Adrenal gland (tissue), 9 donors: ENCODE measurements at regions not wholly inside any gene's neighbourhood (a gene's known extent, or its start where the extent isn't known, plus 50 kb on each side); places are given as distances from the start of the nearest gene placed in this dataset.

Source experiments
- DNase-seq, 7 donors: peaks; one replicate each; pipeline ENCODE4 v3.0.0-alpha.2; 2019 to 2020
- H3K27ac ChIP-seq, 5 donors: fragments of 200-600 bp; sonication (generic) in 4 of 5; 1 replicate in 3 of 5; 2 replicates in 2 of 5; pipeline versions ENCODE4 v1.5.1 to v1.8.0; 2016 to 2020; ENCODE audit warnings: mild to moderate bottlenecking in 1 of 5
- H3K27me3 ChIP-seq: fragments of 200-600 bp; 2 replicates; pipeline ENCODE4 v1.8.0; 2021
- H3K36me3 ChIP-seq, 2 donors: fragments of 200-600 bp; replicated peaks in 1 of 2; 1 replicate in 1 of 2; 2 replicates in 1 of 2; pipeline versions ENCODE4 v1.5.1 to v1.8.0; 2018 to 2022
- H3K4me1 ChIP-seq, 2 donors: fragments of 200-600 bp; replicated peaks in 1 of 2; 1 replicate in 1 of 2; 2 replicates in 1 of 2; pipeline versions ENCODE4 v1.5.1 to v1.8.0; 2018 to 2021
- H3K4me3 ChIP-seq, 4 donors: fragments of 200-600 bp; sonication (generic) in 3 of 4; one replicate each; pipeline ENCODE4 v1.5.1; 2016 to 2018
- H3K9me3 ChIP-seq, 3 donors: fragments of 200-600 bp; sonication (generic) in 1 of 3; replicated peaks in 1 of 3; 1 replicate in 2 of 3; 2 replicates in 1 of 3; pipeline versions ENCODE4 v1.5.1 to v1.8.0; 2016 to 2021
- CTCF ChIP-seq, 6 experiments: fragments of 450-650 bp in 4 of 6; fragments of 200-600 bp in 2 of 6; sonication (generic) in 1 of 6; IDR thresholded peaks; 1 replicate in 5 of 6; 2 replicates in 1 of 6; pipeline versions ENCODE4 v1.5.1 to v1.8.0; 2016 to 2021; ENCODE audit warnings: antibody characterized with exemption in 6 of 6, mild to moderate bottlenecking in 2 of 6, moderate library complexity in 1 of 6
- POLR2A ChIP-seq, 2 donors: fragments of 450-650 bp; IDR thresholded peaks; one replicate each; pipeline ENCODE4 v1.6.1; 2017; ENCODE audit warnings: antibody characterized with exemption in 2 of 2, mild to moderate bottlenecking in 2 of 2, moderate library complexity in 1 of 2
- WGBS, 4 donors: extraction: QIAGEN DNeasy Blood & Tissue Kit in 2 of 4; methylation state at CpG; one replicate each; pipeline versions ENCODE4 v1.1.5 to v1.1.7; 2013 to 2017; 5-methylcytosine and 5-hydroxymethylcytosine counted together
- intact Hi-C, 2 donors: fragments of 100-400 bp; cut with DNase I; formaldehyde crosslinking; loops; one replicate each; pipeline versions ENCODE4 v1.14.1 to v1.15.0; 2022 to 2023
- donor health status: healthy with polysubstance abuse.
- donor health status: Bipolar disorder and iron deficiency.
- donor health status: DM: yes; HTN: yes; CAD: no.
- donor health status: DM: no; HTN: no; CAD: no.
- donor health status: DM: no; HTN: no; CAD: no.

DNA sequence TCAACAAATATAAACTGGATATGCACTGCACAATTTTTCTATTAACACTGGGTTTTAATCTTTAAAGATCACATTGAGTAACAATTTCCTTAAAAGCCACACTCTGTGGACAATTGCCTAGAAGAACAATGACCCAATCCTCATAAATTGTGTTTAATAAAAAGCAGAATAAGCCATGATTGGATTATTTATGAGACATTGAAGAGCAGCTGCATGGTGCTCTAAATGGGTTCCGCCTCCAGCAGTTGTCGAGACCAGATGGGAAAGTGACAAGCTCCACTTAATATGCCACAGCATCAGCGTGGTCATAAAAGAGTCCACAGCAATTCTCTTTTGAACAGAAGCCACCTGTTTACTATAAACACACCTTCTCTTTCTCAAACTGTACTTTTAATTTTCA lies 635.2 kb upstream of the FRG1 start:
- no peaks in the 10 kb centered on the region for H3K36me3 ChIP-seq
- intact Hi-C loops, result no loop called here
- no peaks in the 10 kb centered on the region for H3K27me3 ChIP-seq
- TF ChIP-seq CTCF (IDR thresholded peaks at IDR 0.05), result no peak
- WGBS, 4 donors, result 66 to 74% (median 72%) methylated on average over 3 of the region's 3 CpGs
- H3K4me3 ChIP-seq, result no peak overlapping the region
- no peak overlapping the region for H3K27ac ChIP-seq
- no peaks in the 10 kb centered on the region for H3K9me3 ChIP-seq
- no peak for DNase-seq
- peaks cover 0 to 3% of the 10 kb centered on the region in 2 donors for H3K4me1 ChIP-seq

DNA sequence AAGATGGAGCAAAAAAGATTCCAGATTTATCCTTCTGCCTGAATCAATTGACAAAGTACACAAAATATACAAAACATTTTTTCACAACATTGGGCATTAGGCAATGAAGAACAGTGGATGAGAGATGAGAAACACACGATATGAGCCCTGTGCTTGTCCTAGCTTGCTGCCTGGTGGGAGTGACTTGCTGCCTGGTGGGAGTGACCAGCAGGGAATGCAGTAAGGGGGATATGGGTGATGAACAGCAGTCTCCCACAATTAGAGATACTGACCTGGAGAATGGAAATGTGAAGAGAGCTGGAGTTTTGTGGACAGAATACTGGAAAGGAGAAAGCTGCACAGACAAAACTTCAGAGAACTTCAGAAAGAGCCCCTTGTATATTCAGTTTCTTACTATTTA lies 629.4 kb upstream of the FRG1 start:
- intact Hi-C loops, result no loop called here

GRCh38 chr4:189313064-189313463 lies 627.6 kb upstream of the FRG1 start:
- no peak for TF ChIP-seq POLR2A (IDR thresholded peaks at IDR 0.05)
- no peak for TF ChIP-seq CTCF (IDR thresholded peaks at IDR 0.05)
- DNase-seq, result no peak
- H3K4me3 ChIP-seq, result no peak overlapping the region
- WGBS, 4 donors, result 66 to 83% (median 74%) methylated on average over 4 of the region's 4 CpGs
- H3K27me3 ChIP-seq, result no peaks in the 10 kb centered on the region
- H3K9me3 ChIP-seq, result no peaks in the 10 kb centered on the region
- H3K27ac ChIP-seq, result no peak overlapping the region
- intact Hi-C loops, result no loop called here
- H3K36me3 ChIP-seq, result no peaks in the 10 kb centered on the region
- H3K4me1 ChIP-seq, result no peaks in the 10 kb centered on the region

More for the DNA sequence above, 629.4 kb upstream of the FRG1 start:
- TF ChIP-seq CTCF (IDR thresholded peaks at IDR 0.05), result no peak
- TF ChIP-seq POLR2A (IDR thresholded peaks at IDR 0.05), result no peak
- Histone ChIP-seq H3K36me3 (no peaks in the 10 kb centered on the region), H3K9me3 (no peaks in the 10 kb centered on the region), H3K27ac (no peak overlapping the region), H3K4me1 (no peaks in the 10 kb centered on the region), H3K27me3 (no peaks in the 10 kb centered on the region), H3K4me3 (no peak overlapping the region)
- no peak for DNase-seq
- WGBS, 4 donors, result 40 to 80% (median 58%) methylated on average over 1 of the region's 1 CpG

DNA sequence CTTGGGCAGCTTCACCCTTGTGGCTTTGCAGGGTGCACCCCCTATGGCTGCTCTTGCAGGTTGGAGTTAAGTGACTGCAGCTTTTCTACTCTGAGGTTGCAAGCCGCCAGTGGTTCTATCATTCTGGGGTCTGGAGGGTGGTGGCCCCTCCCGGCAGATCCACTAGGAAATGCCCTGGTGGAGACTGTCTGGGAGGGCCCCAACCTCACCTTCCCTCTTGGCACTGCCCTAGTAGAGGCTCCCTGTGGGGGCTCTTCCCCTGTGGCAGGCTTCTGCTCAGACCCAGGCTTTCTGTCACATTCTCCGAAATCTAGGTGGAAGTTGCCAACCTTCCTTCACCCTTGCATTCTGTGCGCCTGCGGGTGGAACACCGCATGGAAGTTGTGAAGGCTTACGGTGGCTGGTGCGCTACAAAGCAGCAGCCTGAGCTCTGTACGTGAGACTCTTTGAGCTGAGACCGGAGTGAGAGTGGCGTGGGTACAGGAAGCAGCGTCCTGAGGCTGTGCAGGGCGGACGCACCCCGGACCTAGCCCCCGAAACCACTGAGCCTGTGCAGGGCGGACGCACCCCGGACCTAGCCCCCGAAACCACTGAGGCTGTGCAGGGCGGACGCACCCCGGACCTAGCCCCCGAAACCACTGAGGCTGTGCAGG lies 626.7 kb upstream of the FRG1 start:
- H3K27me3 ChIP-seq, result no peaks in the 10 kb centered on the region
- H3K36me3 ChIP-seq, result no peaks in the 10 kb centered on the region
- no peak overlapping the region for H3K4me3 ChIP-seq
- no peak overlapping the region for H3K27ac ChIP-seq
- WGBS, 4 donors, result 85 to 94% (median 92%) methylated on average over 4 to 24 of the region's 24 CpGs
- H3K4me1 ChIP-seq, result no peaks in the 10 kb centered on the region
- no peak for TF ChIP-seq POLR2A (IDR thresholded peaks at IDR 0.05)
- no peak for TF ChIP-seq CTCF (IDR thresholded peaks at IDR 0.05)
- DNase-seq, result no peak
- H3K9me3 ChIP-seq, result no peaks in the 10 kb centered on the region
- intact Hi-C loops, result no loop called here
